SK-N-SH (cell line): ENCODE measurements at regions not wholly inside any gene's neighbourhood (a gene's known extent, or its start where the extent isn't known, plus 50 kb on each side); places are given as distances from the start of the nearest gene placed in this dataset.

Experiments used
- CHD2 ChIP-seq: fragments of 150-350 bp; IDR thresholded peaks from 2 replicates; pipeline ENCODE4 v1.6.1; 2018; ENCODE audit warnings: low read length; ENCODE audit not compliant: partially characterized antibody
- JUND ChIP-seq: IDR thresholded peaks from 2 replicates; pipeline ENCODE4 v1.4.0; 2012
- NRF1 ChIP-seq: IDR thresholded peaks from 2 replicates; pipeline ENCODE4 v1.6.1; 2012; ENCODE audit warnings: low read depth, mild to moderate bottlenecking, low read length
- POLR2AphosphoS5 ChIP-seq: IDR thresholded peaks from 2 replicates; pipeline ENCODE4 v1.6.1; 2012; ENCODE audit warnings: low read depth, low read length
- SMC3 ChIP-seq: IDR thresholded peaks from 2 replicates; pipeline ENCODE4 v1.6.1; 2012; ENCODE audit warnings: low read depth, low read length, improper control_type of control experiment
- TF ChIP-seq, protein P1 (sequence below): fragments of 200-600 bp; sonication (generic); IDR thresholded peaks from 2 replicates; pipeline ENCODE4 v1.6.1; 2017; ENCODE audit warnings: antibody characterized with exemption, mild to moderate bottlenecking, moderate library complexity
- TF ChIP-seq, protein P2 (sequence below): fragments of 150-350 bp; IDR thresholded peaks from 2 replicates; pipeline ENCODE4 v1.6.1; 2017; ENCODE audit warnings: antibody characterized with exemption, low read length, low read depth, borderline replicate concordance

DNA sequence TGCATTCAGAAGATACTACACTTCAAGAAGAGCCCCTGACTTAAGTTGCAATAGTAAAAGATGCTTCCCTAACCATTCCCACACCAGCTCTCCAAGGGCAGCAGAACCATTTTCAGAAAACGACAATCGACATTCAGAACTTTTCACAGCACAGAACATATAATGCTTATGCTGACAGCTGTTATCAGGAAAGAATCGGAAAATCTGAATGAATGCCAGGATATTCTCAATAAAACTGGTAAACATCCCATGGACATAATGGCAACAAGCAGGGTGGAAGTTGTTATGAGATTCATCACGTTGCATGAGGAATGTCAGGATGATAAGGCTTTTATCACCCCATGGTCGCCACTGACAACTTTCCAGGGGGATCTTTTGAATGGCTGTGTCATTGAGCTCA lies 246.6 kb upstream of the CHRM3 start:
- no peak for TF ChIP-seq NRF1
- TF ChIP-seq POLR2AphosphoS5, result no peak
- no peak for TF ChIP-seq JUND
- TF ChIP-seq, protein P1, sequence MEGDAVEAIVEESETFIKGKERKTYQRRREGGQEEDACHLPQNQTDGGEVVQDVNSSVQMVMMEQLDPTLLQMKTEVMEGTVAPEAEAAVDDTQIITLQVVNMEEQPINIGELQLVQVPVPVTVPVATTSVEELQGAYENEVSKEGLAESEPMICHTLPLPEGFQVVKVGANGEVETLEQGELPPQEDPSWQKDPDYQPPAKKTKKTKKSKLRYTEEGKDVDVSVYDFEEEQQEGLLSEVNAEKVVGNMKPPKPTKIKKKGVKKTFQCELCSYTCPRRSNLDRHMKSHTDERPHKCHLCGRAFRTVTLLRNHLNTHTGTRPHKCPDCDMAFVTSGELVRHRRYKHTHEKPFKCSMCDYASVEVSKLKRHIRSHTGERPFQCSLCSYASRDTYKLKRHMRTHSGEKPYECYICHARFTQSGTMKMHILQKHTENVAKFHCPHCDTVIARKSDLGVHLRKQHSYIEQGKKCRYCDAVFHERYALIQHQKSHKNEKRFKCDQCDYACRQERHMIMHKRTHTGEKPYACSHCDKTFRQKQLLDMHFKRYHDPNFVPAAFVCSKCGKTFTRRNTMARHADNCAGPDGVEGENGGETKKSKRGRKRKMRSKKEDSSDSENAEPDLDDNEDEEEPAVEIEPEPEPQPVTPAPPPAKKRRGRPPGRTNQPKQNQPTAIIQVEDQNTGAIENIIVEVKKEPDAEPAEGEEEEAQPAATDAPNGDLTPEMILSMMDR, result no peak
- TF ChIP-seq, protein P2, sequence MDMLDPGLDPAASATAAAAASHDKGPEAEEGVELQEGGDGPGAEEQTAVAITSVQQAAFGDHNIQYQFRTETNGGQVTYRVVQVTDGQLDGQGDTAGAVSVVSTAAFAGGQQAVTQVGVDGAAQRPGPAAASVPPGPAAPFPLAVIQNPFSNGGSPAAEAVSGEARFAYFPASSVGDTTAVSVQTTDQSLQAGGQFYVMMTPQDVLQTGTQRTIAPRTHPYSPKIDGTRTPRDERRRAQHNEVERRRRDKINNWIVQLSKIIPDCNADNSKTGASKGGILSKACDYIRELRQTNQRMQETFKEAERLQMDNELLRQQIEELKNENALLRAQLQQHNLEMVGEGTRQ, result no peak
- no peak for TF ChIP-seq CHD2
- TF ChIP-seq SMC3, result no peak
